ENCODE measurements at regions not wholly inside any gene's neighbourhood (a gene's known extent, or its start where the extent isn't known, plus 50 kb on each side); places are given as distances from the start of the nearest gene placed in this dataset.

GRCh38 chr4:136383082-136383481 lies 1149.2 kb downstream of the PCDH18 start:
- Histone ChIP-seq H2BK5ac (ENCODE audit: low read depth, low read length, poor library complexity, severe bottlenecking) (no peak overlapping the region), H2AK5ac (ENCODE audit: low read depth, low read length) (no peak overlapping the region), H3K4me3 (ENCODE audit: insufficient read depth, low read depth, low read length) (no peak overlapping the region), H3K27ac (ENCODE audit: insufficient read depth, low read length) (no peak overlapping the region), H4K5ac (ENCODE audit: low read depth, low read length) (no peak overlapping the region), H3K79me1 (ENCODE audit: low read depth in 1 of 2, low read length in 2 of 2) (no peaks in the 10 kb centered on the region), H2AK9ac (replicated peaks; ENCODE audit: low read depth, low read length, poor library complexity) (no peak overlapping the region), H3K23ac (ENCODE audit: low read depth, low read length) (no peak overlapping the region), H3K18ac (ENCODE audit: low read depth, low read length) (no peak overlapping the region), H3K27me3 (ENCODE audit: control insufficient read depth, insufficient read depth, low read length) (no peaks in the 10 kb centered on the region), H3K4ac (ENCODE audit: low read depth, low read length) (no peak overlapping the region), H3K56ac (ENCODE audit: extremely low read depth, insufficient read depth, low read length) (no peak overlapping the region), H3K9ac (ENCODE audit: low read depth, low read length) (no peak overlapping the region), H4K91ac (ENCODE audit: insufficient read depth, low read depth, low read length) (no peak overlapping the region), H2BK120ac (ENCODE audit: low read depth, low read length) (no peak overlapping the region), H3K36me3 (ENCODE audit: control insufficient read depth, insufficient read depth, low read length) (no peaks in the 10 kb centered on the region), H2BK15ac (ENCODE audit: low read depth, low read length) (no peak overlapping the region), H3K4me1 (ENCODE audit: control insufficient read depth, insufficient read depth, low read length) (no peaks in the 10 kb centered on the region), H3K9me3 (ENCODE audit: control insufficient read depth, insufficient read depth, low read length) (no peaks in the 10 kb centered on the region), H2AFZ (replicated peaks; ENCODE audit: low read length, poor library complexity) (no peak overlapping the region), H3K9me1 (ENCODE audit: insufficient read depth, low read length) (no peaks in the 10 kb centered on the region), H4K20me1 (ENCODE audit: insufficient read depth, low read length) (no peaks in the 10 kb centered on the region), H3K14ac (replicated peaks; ENCODE audit: low read depth, low read length) (no peak overlapping the region), H3K4me2 (ENCODE audit: low read depth, low read length) (no peak overlapping the region), H4K8ac (ENCODE audit: low read depth in 2 of 2, low read length in 2 of 2) (no peak overlapping the region), H2BK20ac (ENCODE audit: low read depth, low read length) (no peak overlapping the region)
- ChIA-PET CTCF (no interaction called here), POLR2A (ENCODE audit: unreplicated experiment) (no interaction called here)
- in situ Hi-C loops (cut with MboI; ENCODE audit: low sequenced_read_pairs) (no loop called here), dilution Hi-C loops (cut with HindIII; ENCODE audit: low sequenced_read_pairs, unreplicated experiment) (no loop called here), intact Hi-C loops (cut with micrococcal nuclease) (no loop called here)
- BruUV-seq (replicated peaks): no TSS peak
- ATAC-seq (ENCODE audit: low read depth) (no peak), DNase-seq (peak; percentile 13)
- no CpG with 5 or more reads among the region's 1 CpG for WGBS, 2 experiments (ENCODE audit: extremely low coverage in 2 of 2, insufficient read length in 1 of 2)
- TF ChIP-seq MXI1 (IDR thresholded peaks at IDR 0.05; ENCODE audit: borderline replicate concordance, low read depth, low read length): no peak
- no peak for TF ChIP-seq BHLHE40 (IDR thresholded peaks at IDR 0.05; ENCODE audit: low read depth, low read length)
- TF ChIP-seq CTCF (conservative IDR thresholded peaks at IDR 0.05; ENCODE audit: low read depth, low read length): no peak
- TF ChIP-seq RAD21 (IDR thresholded peaks at IDR 0.05; ENCODE audit: low read length): no peak
- no peak for TF ChIP-seq RCOR1 (IDR thresholded peaks at IDR 0.05; ENCODE audit: insufficient replicate concordance, low read length)
- no peak for TF ChIP-seq RFX5 (IDR thresholded peaks at IDR 0.05; ENCODE audit: low read depth, low read length)
- TF ChIP-seq SMC3 (IDR thresholded peaks at IDR 0.05; ENCODE audit: low read depth, low read length): no peak
- TF ChIP-seq ELK1 (IDR thresholded peaks at IDR 0.05; ENCODE audit: borderline replicate concordance, low read depth, low read length): no peak
- no peak for TF ChIP-seq MAZ (IDR thresholded peaks at IDR 0.05; ENCODE audit: borderline replicate concordance, low read depth, low read length)
- no peak for TF ChIP-seq CEBPB (IDR thresholded peaks at IDR 0.05; ENCODE audit: low read depth, low read length)
- no peak for TF ChIP-seq NFE2L2 (IDR thresholded peaks at IDR 0.05; ENCODE audit: low read depth, low read length)
- no peak for TF ChIP-seq USF2 (IDR thresholded peaks at IDR 0.05; ENCODE audit: low read depth, low read length)
- TF ChIP-seq FOS (IDR thresholded peaks at IDR 0.05; ENCODE audit: low read depth, low read length): no peak
- no peak for TF ChIP-seq MAFK (IDR thresholded peaks at IDR 0.05; ENCODE audit: low read depth, low read length)
- no peak for TF ChIP-seq CHD1 (IDR thresholded peaks at IDR 0.05; ENCODE audit: low read depth, low read length)
- no peak for TF ChIP-seq POLR2A (IDR thresholded peaks at IDR 0.05; ENCODE audit: low read depth, low read length)

Measured in IMR-90 (cell line).